GM23248 (cell line): ENCODE measurements at regions not wholly inside any gene's neighbourhood (a gene's known extent, or its start where the extent isn't known, plus 50 kb on each side); places are given as distances from the start of the nearest gene placed in this dataset.

ENCODE experiments used
- EZH2 ChIP-seq: fragments of 200-600 bp; sonication (generic); IDR thresholded peaks from 2 replicates; pipeline ENCODE4 v1.6.1; 2018; ENCODE audit warnings: antibody characterized with exemption, mild to moderate bottlenecking; ENCODE audit not compliant: insufficient read depth, poor library complexity, severe bottlenecking
- EZH2phosphoT487 ChIP-seq: fragments of 200-600 bp; sonication (generic); IDR thresholded peaks from 2 replicates; pipeline ENCODE4 v1.6.1; 2018; ENCODE audit warnings: antibody characterized with exemption, moderate library complexity, mild to moderate bottlenecking, low read depth; ENCODE audit not compliant: insufficient read depth

- TF ChIP-seq EZH2 (no peak), EZH2phosphoT487 (no peak)
These were observed 787.9 kb upstream of the RAB6C start for GRCh38 chr2:129191530-129191929.
